SH-SY5Y (cell line): ENCODE measurements at regions not wholly inside any gene's neighbourhood (a gene's known extent, or its start where the extent isn't known, plus 50 kb on each side); places are given as distances from the start of the nearest gene placed in this dataset.

Experiments used
- GATA2 ChIP-seq: IDR thresholded peaks from 2 replicates; pipeline ENCODE4 v1.6.1; 2011; ENCODE audit warnings: mild to moderate bottlenecking, low read depth, low read length
- GATA3 ChIP-seq: IDR thresholded peaks from 2 replicates; pipeline ENCODE4 v1.6.1; 2011; ENCODE audit warnings: low read depth, mild to moderate bottlenecking, low read length, moderate library complexity

- TF ChIP-seq GATA2 (no peak), GATA3 (no peak)
These were observed 128.3 kb downstream of the TPRA1 start for GRCh38 chr3:127462111-127462655.
